Umbilical cord (tissue), 1 donor: ENCODE measurements at regions not wholly inside any gene's neighbourhood (a gene's known extent, or its start where the extent isn't known, plus 50 kb on each side); places are given as distances from the start of the nearest gene placed in this dataset.

Experiments used
- DNase-seq: peaks from one replicate; pipeline ENCODE4 v3.0.0-alpha.2; 2015; ENCODE audit warnings: low spot score

GRCh38 chrX:39170464-39170863, 369.2 kb downstream of the MID1IP1 start:
- DNase-seq, result no peak

- no peak for DNase-seq
Observed at GRCh38 chrX:39171686-39172085, 370.4 kb downstream of the MID1IP1 start.

DNA sequence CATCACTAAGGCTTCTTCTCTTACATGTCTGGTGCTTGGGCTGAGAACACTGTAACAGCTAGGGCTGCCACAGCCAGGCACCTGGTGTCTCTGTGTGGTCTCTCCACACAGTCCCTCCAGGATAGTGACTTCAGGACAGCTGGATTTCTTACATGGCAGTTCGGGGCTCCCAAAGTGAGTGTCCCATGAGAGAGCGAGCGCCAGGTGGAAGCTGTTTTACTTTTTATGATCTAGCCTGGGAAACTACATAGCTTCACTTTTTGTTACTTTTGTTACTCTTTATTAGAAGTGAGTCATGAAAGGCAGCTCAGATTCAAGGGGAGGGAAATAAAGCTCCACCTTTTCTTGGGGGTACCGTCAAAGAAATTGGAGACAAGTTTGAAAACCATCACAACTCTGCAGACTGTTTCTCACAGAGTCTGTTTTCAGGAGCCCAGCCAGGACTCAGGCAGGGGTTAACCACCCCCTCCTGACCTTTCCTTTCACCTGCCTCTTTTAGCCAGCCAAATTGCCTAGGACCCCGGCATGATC, 373.0 kb downstream of the MID1IP1 start:
- DNase-seq, result no peak

DNA sequence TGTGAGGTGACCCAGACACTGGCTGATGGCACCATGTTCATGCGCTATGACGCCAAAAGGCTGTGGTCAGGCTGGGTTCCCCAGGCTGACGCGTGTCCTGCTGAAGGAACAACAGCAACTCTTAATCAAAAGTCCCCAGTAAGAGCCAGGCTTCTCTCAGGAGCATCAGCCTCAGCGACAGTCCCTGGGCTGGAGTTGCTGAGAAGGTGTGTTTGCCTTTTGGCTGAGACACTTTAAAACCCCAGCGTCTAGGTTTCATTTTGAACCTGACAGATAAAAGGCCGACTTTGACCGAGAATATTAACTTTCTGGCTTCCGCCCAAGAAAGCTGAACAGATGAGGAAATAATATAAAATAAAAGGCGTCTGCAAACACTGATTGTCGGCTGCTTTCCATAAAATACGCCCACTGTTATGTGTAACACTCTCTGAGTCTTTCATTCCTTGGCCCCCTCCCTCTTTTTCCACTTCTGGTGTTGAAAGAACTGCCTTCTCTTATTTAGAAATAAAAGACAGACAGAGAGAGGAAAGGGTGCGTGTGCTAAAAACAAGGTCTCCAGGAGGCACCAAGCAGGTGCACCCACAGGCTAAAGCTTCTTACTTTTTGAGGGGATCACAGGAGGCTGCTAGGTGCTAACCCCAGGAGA, 373.6 kb downstream of the MID1IP1 start:
- peak; percentile 47 for DNase-seq

DNA sequence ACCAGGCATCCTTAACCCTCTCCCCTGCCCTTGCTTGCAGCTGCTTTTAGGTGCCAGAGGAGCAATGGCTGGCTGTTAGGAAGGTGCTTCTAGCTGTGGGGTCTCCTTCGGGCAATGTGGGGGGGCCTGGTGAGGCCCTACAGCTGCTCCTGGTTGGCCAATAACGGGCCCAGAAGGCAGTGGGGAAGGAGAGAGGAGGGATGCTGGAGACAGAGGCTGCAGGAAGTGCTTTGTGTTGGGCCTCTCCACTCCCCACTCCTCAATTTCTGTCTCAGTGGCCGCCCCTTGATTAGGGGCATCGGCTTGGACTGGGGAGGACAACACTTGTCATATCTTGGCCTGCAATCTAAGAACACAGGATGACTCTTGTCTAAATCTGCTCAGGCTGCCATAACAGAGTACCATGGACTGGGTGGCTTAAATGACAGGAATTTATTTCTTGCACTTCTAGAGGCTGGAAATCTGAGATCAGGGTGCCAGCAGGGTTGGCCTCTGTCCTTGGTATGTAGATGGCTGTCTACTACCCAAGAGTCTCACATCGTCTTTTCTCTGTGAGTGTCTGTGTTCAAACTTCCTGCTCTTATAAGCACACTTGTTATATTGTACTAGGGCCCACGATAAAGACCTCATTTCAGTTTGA, 374.3 kb downstream of the MID1IP1 start:
- DNase-seq, result no peak

GRCh38 chrX:39176105-39176504, 374.8 kb downstream of the MID1IP1 start:
- no peak for DNase-seq

GRCh38 chrX:39189431-39189830, 388.2 kb downstream of the MID1IP1 start:
- no peak for DNase-seq

- DNase-seq, result no peak
Observed at GRCh38 chrX:39194673-39195072, 393.4 kb downstream of the MID1IP1 start.

DNA sequence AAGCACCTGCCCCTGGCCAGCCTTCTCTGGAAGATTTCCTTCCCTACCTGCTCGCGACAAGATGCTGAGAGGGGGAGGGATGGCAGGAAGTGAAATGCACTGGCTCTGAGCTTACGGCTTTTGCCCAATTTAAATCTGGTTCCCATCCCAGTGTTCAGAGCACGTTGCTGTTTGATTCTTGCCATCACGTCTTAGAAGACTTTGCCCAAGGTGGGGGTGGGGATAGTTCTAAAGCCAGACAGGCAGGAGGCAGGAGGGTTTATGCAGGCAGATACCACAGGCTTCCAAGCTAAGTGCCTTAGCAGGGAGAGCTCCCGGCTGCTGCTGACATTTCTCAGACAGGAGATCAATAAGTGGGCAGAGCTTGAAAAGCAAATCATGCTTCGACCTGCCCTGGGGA, 393.9 kb downstream of the MID1IP1 start:
- peak; percentile 15 for DNase-seq

DNA sequence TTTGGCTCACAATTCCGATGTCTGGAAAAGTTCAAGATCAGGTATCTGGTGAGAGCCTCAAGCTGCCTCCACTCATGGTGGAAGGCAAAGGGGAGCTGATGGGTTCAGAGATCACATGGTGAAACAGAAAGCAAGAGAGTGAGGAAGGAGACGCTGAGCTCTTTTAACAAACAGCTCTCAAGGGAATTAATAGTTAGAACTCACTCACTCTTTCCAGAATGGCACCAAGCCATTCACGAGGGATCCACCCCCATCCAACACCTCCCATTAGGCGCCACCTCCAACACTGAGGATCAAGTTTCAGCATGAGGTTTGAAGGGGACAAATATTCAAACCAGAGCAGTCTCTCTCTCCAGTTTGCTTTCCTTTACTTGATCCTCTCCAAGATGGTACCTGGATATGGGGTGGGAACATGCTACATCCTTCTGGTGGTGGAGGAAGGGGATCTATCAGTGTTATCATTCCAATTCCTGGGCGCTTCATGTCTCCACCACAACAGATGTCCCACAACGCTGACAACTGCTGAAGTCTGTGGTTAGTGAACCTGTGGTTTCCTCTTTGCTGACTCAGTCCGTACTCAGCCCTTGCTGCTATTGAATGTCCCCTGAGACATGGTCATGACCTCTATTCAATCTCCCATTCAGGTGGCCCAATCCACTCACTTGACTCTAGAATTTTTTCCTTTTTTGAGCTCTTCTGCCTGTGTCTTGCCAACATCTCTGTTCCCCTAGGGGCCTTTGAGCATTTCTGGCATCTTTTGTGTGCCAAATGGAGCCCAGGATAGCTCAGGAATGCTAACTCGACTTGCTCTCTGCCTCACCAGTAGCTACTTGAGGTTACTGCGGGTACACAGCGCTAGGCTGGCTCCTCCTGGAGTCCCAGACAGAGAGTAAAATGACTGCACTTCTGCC, 395.2 kb downstream of the MID1IP1 start:
- DNase-seq, result no peak

- no peak for DNase-seq
Observed at GRCh38 chrX:39199429-39199828, 398.2 kb downstream of the MID1IP1 start.

GRCh38 chrX:39201305-39201990, 400.2 kb downstream of the MID1IP1 start:
- peak; percentile 15 for DNase-seq

- DNase-seq, result no peak
Observed at GRCh38 chrX:39202641-39203040, 401.4 kb downstream of the MID1IP1 start.

DNA sequence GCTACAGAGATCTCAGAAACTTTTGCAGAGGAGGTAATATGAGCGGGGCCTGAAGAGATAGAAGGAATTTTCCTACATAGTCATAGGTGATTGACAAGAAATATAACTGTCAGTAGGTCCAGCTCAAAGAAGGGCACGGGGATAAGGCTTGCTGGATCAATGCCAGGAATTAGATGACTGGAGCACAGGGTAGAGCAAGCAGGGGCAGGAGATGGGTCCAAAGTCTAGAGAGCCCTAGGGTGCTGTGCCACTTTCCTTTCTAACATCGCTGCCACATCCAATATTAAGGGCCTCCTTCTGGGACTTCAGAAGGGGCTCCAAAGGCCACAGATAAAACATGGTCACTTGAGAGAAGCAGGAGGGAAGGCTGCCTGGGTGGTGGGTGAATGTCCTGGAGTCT, 402.2 kb downstream of the MID1IP1 start:
- no peak for DNase-seq

DNA sequence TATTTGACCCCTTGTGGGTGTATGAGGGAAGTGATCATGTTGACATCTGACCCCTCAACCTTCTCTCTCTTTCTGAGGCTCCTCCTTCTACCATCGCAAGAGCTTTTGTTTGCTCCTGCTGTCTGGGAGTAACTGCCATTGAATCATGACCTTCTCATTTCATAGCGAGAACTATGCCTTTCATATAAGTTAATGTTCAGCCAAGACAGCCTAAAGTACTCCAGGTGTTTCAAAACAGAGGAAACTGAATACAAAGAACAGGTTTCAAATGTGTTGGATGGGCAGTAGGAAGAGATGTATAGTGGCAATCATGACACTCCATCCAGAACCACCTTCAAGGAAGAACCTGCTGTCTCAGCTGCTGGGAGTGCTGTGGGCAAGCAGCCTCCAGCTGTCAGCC, 403.1 kb downstream of the MID1IP1 start:
- no peak for DNase-seq

DNA sequence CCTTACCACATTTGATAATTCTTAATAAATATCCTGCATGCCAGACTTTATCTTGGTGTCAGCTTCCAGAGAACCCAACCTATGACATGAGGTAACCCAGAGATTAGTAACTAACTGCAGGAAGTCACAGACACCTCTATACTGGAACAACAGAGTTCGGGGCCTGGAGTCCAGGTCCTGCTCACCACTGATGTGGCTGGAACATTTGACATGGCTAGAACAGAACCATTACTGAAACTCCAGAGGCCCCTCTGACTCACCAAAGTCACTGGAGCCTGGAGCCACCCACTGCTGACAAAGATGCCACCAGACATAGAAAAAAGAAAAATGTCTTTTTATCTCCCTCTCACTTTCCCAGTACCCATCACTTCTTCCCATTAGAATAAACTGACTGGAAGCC, 403.7 kb downstream of the MID1IP1 start:
- no peak for DNase-seq

DNA sequence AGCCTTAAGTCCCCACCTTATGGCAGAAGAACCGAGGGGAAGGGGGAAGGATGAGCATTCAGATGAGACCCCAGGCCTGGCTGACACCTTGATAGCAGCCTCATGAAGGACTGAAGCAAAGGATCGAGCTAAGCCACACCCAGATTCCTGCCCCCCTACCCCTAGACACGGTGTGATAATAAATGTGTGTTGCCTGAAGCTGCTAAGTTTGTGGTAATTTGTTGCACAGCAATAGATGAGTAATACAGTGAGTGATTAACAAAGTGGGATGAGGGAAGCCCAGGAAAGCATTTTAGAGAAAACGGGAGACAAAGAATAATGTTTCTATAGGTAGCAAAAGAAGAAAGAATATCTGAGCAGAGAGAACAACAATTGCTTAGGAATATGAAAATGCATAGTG, 404.2 kb downstream of the MID1IP1 start:
- no peak for DNase-seq

GRCh38 chrX:39206399-39207145, 405.3 kb downstream of the MID1IP1 start:
- DNase-seq, result no peak

GRCh38 chrX:39211501-39211900, 410.2 kb downstream of the MID1IP1 start:
- DNase-seq, result no peak

DNA sequence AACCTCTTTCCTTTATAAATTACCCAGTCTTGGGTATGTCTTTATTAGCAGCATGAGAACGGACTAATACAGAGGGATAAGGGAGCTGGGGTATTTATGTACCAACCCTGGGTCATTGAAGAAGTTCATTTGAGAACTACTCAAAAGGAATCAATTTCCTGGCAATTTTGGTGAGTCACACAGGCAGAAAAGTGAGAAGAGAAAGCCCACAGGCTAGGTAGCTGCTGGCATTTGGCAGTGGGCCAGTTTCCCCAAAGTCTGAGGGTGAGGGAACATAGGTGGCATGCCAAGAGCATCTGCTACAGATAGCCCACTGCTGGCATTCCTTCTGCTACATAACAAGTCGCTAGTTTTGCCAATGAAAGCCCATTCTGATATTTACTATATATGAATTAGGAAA, 411.2 kb downstream of the MID1IP1 start:
- no peak for DNase-seq
